Pancreas (tissue), 10 donors: ENCODE measurements at regions not wholly inside any gene's neighbourhood (a gene's known extent, or its start where the extent isn't known, plus 50 kb on each side); places are given as distances from the start of the nearest gene placed in this dataset.

ENCODE experiments used
- ATAC-seq, 4 donors: fragments of 200-7000 bp; cut with Tn5 transposase; one replicate each; pipeline versions ENCODE4 v1.8.0 to v1.9.1; 2020; ENCODE audit warnings: mild to moderate bottlenecking in 4 of 4, moderate library complexity in 4 of 4
- DNase-seq, 6 donors: peaks; one replicate each; pipeline ENCODE4 v3.0.0-alpha.2; 2020
- FAIRE-seq: peaks from 2 replicates; lab custom pipeline; 2012; peaks lifted over from hg19 to GRCh38; lab: Jason Lieb, UNC
- H3K27ac ChIP-seq, 4 donors: fragments of 200-600 bp; sonication (generic); 1 replicate in 3 of 4; 2 replicates in 1 of 4; pipeline versions ENCODE4 v1.5.0 to v1.8.0; 2020
- H3K27me3 ChIP-seq, 4 donors: fragments of 200-600 bp; one replicate each; pipeline ENCODE4 v1.8.0; 2021
- H3K36me3 ChIP-seq, 3 donors: fragments of 200-600 bp; sonication (generic) in 1 of 3; one replicate each; pipeline versions ENCODE4 v1.5.0 to v1.8.0; 2020 to 2021
- H3K4me1 ChIP-seq, 3 donors: fragments of 200-600 bp; one replicate each; pipeline ENCODE4 v1.8.0; 2021
- H3K4me3 ChIP-seq, 4 donors: fragments of 200-600 bp; sonication (generic) in 2 of 4; one replicate each; pipeline versions ENCODE4 v1.5.0 to v1.8.0; 2020 to 2021
- H3K9me3 ChIP-seq, 4 donors: fragments of 200-600 bp; one replicate each; pipeline ENCODE4 v1.8.0; 2021
- CTCF ChIP-seq, 4 donors: fragments of 200-600 bp; sonication (generic) in 3 of 4; IDR thresholded peaks; one replicate each; pipeline versions ENCODE4 v1.5.0 to v1.8.0; 2021; ENCODE audit warnings: antibody characterized with exemption in 4 of 4
- WGBS, 2 donors: extraction: QIAGEN DNeasy Blood & Tissue Kit; methylation state at CpG; one replicate each; pipeline ENCODE4 v1.1.7; 2013; 5-methylcytosine and 5-hydroxymethylcytosine counted together
- intact Hi-C, 3 donors: fragments of 100-400 bp; cut with DNase I; formaldehyde crosslinking; loops; one replicate each; pipeline versions ENCODE4 v1.11.1 to v1.14.2; 2022
- donor health status: healthy with polysubstance abuse.
- donor health status: DM: no; HTN: no; CAD: no; lungs with moderate emphysema.
- donor health status: DM: no; HTN: no; CAD: no.
- donor health status: control.
- donor health status: control.
- donor health status: Bipolar disorder and iron deficiency.
- donor health status: DM: yes; HTN: yes; CAD: no.
- donor health status: DM: no; HTN: no; CAD: no.
- donor health status: DM: no; HTN: no; CAD: no.
- donor health status: DM: yes; HTN: yes; CAD: no.

DNA sequence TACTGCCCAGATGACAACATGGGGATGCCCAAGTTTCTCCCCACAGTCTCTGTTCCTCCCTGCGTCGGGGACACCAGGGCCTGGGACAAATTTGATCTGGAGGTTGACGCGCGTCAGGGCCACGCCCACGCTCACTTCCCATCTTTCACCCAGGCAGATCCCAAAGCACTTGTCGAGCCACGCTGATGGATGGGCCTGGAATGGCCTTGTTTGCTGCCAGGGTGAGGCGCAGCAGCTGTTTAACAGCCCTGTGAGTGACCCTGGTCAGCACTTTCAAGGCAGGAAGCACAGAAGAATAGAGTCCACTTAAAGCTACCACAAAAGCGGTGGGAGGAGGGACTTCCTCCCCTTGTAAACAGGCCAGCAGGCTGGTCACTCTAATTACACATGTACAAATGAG lies 324.7 kb upstream of the JARID2 start:
- intact Hi-C loops = no loop called here
- Histone ChIP-seq H3K4me1 (no peaks in the 10 kb centered on the region), H3K4me3 (no peak overlapping the region), H3K36me3 (no peaks in the 10 kb centered on the region), H3K9me3 (no peaks in the 10 kb centered on the region), H3K27me3 (no peaks in the 10 kb centered on the region), H3K27ac (peak overlapping the region in 2 of 4 donors; percentile 34 to 58)
- FAIRE-seq (no peak), ATAC-seq (peak in 3 of 4 donors; percentile 71 to 73 (median 72)), DNase-seq (peak in 3 of 6 donors; percentile 13 to 34 (median 29))
- 20 to 40% methylated on average over 11 of the region's 11 CpGs for WGBS, 2 donors
- no peak for TF ChIP-seq CTCF (IDR thresholded peaks at IDR 0.05)

DNA sequence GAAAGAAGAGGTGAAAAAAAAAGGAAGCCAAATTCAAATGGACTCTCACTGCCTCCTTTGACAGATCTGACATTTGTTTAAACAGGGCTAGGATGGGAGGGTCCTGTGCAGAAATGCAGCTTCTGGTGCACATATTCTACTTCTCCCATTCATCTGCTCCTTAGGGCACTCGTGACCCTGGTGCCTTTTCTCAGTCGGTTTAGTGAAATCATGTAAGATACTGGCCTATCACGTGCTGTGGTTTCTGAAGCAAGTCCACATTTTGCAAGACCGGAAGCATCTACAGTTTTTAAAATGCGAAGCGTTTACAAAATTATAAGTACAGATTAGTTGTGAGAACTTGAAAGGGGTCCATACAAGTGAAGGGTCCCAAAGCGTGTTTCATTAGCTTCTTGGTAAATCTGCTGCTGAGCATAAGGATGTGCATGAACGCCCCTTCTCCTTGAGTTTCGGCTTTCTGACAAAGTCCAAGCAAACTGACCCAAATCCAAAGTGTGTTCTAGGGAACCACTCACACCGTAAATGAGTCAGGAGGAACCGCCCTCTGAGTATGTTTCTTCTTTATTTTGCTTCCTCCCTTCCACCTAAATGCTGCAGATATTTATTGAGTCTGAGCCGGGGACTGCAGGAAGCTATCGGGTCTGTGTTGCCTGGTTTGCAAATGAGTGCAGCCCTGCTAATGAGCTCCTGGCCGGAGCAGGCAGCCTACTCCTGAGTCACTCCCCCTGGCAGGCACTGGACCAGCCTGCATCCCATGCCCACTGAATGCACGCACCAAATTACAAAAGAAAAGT lies 323.8 kb upstream of the JARID2 start:
- ATAC-seq (peak in 3 of 4 donors; percentile 34 to 67 (median 50)), FAIRE-seq (no peak), DNase-seq (peak in 1 of 6 donors; percentile 44)
- intact Hi-C loops = no loop called here
- Histone ChIP-seq H3K9me3 (no peaks in the 10 kb centered on the region), H3K4me1 (no peaks in the 10 kb centered on the region), H3K27ac (peak overlapping the region in 2 of 4 donors; percentile 34 to 58), H3K4me3 (no peak overlapping the region), H3K27me3 (no peaks in the 10 kb centered on the region), H3K36me3 (no peaks in the 10 kb centered on the region)
- TF ChIP-seq CTCF (IDR thresholded peaks at IDR 0.05) = no peak
- WGBS, 2 donors = 78 to 81% methylated on average over 15 of the region's 15 CpGs

- peak overlapping the region in 2 of 4 donors; percentile 28 to 34 for H3K27ac ChIP-seq
These were observed 323.0 kb upstream of the JARID2 start for GRCh38 chr6:14922706-14923460.

DNA sequence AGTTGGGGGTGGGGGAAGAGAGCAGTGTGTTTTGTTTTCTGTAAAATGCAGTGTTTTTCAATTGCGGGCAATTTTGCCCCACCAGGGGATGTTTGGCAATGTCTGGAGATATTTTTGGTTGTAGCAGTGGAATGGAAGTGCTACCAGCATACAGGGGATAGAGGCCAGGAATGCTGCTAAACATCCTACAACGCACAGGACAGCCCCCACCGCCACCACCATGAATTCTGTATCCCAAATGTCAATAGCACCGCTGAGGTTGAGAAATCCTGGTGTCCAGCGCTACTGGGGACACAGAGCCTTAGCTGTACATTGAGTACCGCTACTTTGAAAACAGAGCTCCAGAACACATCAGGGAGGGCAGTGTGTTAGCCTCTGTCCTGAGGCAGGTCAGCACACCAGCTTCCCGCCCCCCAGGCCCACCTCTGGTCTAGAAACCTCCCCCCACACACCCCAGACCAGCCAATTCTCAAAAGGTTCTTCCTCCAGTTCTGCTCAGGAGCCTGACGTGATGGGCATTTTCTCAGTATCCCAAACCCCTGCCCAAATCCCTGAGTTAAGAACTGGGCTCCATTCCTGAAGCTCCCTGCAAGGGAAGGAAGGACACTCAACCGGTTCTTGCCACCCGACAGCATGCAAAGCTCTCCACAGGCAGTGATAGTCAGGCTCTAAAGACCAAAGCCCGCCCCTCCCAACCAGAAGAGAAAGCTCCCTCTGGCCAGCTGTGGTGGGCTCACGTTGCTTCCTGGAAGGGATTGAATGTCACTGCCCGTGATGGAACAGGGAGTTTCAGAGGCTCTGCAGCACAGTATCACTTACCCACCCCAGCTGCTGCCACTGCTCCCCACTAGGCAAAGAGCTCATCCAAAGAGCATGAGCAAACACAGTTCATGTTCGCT lies 321.5 kb upstream of the JARID2 start:
- ATAC-seq (peak in 2 of 4 donors; percentile 60 to 70), FAIRE-seq (no peak), DNase-seq (peak in 1 of 6 donors; percentile 10)
- 61 to 62% methylated on average over 14 of the region's 14 CpGs for WGBS, 2 donors
- no peak for TF ChIP-seq CTCF (IDR thresholded peaks at IDR 0.05)
- Histone ChIP-seq H3K36me3 (no peaks in the 10 kb centered on the region), H3K27ac (no peak overlapping the region), H3K4me3 (no peak overlapping the region), H3K9me3 (no peaks in the 10 kb centered on the region), H3K27me3 (no peaks in the 10 kb centered on the region), H3K4me1 (no peaks in the 10 kb centered on the region)
- intact Hi-C loops = no loop called here

More at GRCh38 chr6:14922706-14923460, 323.0 kb upstream of the JARID2 start:
- TF ChIP-seq CTCF (IDR thresholded peaks at IDR 0.05) = no peak
- H3K9me3 ChIP-seq = no peaks in the 10 kb centered on the region
- DNase-seq = no peak
- 73 to 80% methylated on average over 9 of the region's 9 CpGs for WGBS, 2 donors
- H3K4me1 ChIP-seq = no peaks in the 10 kb centered on the region
- no peak overlapping the region for H3K4me3 ChIP-seq
- ATAC-seq = no peak
- intact Hi-C loops = no loop called here
- no peaks in the 10 kb centered on the region for H3K36me3 ChIP-seq
- H3K27me3 ChIP-seq = no peaks in the 10 kb centered on the region
- no peak for FAIRE-seq
